Retinal pigment epithelial cell (primary cell): ENCODE measurements at regions not wholly inside any gene's neighbourhood (a gene's known extent, or its start where the extent isn't known, plus 50 kb on each side); places are given as distances from the start of the nearest gene placed in this dataset.
"Not testable (repeated sequence)": the region's sequence is repeated elsewhere in the genome, so short reads cannot be mapped to it uniquely, and the experiment has no call there.

ENCODE experiments used
- DNase-seq: peaks from one replicate; pipeline ENCODE4 v3.0.0-alpha.2; 2010; ENCODE audit warnings: low read depth
- H3K4me3 ChIP-seq: 2 replicates; pipeline ENCODE4 v1.5.1; 2011; ENCODE audit warnings: mild to moderate bottlenecking, low read length, control low read depth, moderate library complexity
- TF ChIP-seq, protein P1 (sequence below): conservative IDR thresholded peaks from 2 replicates; pipeline ENCODE4 v1.5.1; 2011; ENCODE audit warnings: low read depth, low read length, control low read depth, inconsistent platforms

DNA sequence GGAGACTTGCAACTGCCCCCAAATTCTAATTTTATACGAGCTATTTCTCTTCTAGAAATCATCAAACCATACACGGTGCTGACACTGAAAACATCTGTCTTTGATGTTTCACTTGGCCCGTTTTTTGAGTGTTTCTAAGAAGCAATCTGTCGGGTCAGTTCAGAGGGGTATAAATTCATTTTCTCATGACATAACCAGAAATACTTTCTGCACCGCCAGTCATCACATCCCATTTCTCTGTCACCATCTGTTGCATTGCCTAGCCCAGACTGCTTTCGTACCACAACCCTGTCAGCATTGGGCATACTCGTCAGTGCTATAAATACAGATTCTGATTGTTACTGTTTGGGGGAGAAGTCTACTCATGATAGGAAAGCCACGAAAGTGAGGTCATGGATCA is 63.1 kb upstream of the CCDC90B start:
- TF ChIP-seq, protein P1, sequence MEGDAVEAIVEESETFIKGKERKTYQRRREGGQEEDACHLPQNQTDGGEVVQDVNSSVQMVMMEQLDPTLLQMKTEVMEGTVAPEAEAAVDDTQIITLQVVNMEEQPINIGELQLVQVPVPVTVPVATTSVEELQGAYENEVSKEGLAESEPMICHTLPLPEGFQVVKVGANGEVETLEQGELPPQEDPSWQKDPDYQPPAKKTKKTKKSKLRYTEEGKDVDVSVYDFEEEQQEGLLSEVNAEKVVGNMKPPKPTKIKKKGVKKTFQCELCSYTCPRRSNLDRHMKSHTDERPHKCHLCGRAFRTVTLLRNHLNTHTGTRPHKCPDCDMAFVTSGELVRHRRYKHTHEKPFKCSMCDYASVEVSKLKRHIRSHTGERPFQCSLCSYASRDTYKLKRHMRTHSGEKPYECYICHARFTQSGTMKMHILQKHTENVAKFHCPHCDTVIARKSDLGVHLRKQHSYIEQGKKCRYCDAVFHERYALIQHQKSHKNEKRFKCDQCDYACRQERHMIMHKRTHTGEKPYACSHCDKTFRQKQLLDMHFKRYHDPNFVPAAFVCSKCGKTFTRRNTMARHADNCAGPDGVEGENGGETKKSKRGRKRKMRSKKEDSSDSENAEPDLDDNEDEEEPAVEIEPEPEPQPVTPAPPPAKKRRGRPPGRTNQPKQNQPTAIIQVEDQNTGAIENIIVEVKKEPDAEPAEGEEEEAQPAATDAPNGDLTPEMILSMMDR = no peak
- H3K4me3 ChIP-seq = no peak overlapping the region
- no peak for DNase-seq

DNA sequence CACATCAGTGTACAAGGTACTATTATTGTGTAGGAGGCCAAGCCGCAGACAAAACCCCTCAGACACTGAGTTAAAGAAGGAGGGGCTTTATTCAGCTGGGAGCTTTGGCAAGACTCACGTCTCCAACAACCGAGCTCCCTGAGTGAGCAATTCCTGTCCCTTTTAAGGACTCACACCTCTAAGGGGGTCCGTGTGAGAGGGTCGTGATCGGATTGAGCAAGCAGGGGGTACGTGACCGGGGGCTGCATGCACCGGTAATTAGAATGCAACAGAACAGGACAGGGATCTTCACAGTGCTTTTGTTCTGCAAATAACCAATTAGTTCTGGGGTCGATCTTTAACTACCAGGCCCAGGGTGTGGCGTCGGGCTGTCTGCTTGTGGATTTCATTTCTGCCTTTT is 60.5 kb upstream of the CCDC90B start:
- H3K4me3 ChIP-seq = not testable (repeated sequence)

DNA sequence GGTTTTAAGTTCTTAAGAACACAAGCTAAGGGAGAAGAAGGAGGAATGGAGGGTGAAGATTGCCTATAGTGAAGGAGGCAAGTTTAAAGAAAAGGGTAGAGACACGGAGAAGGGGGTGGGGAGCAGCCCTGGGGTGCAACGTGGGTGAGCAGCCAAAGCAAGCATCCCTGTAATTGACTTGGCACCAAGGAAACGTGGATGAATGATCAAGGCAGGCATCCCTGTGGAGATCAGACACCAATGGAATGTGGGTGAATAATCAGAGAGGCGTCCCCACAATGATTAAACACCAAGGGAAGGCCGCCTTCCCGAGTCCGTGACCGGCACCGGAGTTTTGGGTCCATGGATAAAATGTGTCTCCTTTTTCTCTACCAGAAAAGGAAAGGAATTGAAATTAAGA is 58.4 kb upstream of the CCDC90B start:
- H3K4me3 ChIP-seq, DNase-seq: not testable (repeated sequence)

More for the DNA sequence above, 60.5 kb upstream of the CCDC90B start:
- DNase-seq = not testable (repeated sequence)

DNA sequence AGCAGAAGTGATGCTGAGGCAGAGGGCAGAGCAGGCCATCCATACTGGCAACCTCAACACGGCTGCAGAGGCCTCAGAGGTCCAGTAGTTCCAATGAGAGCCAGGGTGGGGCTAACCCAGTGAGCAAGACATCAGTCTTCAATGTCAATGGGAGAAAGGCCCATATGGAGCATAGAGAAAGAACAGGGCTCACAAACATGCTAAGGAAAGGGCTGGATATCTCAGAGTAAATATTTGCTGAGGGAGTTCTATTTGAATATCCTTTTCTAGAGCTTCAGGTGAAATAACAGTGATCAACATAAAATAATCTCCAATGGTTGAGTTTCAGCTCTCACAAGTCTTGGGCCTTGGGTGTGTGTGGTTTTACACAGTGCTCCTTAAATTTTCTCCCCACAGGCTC is 50.8 kb upstream of the CCDC90B start:
- TF ChIP-seq, protein P1 = no peak
- no peak for DNase-seq
- H3K4me3 ChIP-seq = no peak overlapping the region
